ENCODE measurements at regions not wholly inside any gene's neighbourhood (a gene's known extent, or its start where the extent isn't known, plus 50 kb on each side); places are given as distances from the start of the nearest gene placed in this dataset.

DNA sequence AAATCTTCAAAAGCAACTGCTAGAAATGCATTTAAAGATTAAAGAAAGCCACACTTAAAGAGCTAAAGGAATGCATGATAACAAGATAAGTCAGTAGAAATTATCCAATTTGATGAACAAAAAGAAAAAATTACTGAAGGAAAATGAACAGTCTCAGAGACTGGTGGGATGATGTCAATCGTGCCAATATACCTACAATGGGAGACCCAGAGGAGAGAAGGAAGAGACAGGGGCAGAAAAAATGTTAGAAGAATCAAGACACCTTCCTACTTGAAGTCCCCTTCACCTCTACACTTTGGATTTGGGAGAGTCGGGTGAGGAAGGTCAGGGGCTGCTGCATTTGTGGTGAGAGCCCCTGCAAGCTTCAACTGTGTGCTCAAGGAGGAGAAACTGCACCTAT lies 216.3 kb downstream of the BUD13 start:
- Histone ChIP-seq H3K4me3 (ENCODE audit: low read depth, low read length, poor library complexity, severe bottlenecking) (no peak overlapping the region), H3K79me2 (ENCODE audit: insufficient read depth, low read length) (no peaks in the 10 kb centered on the region), H2AFZ (ENCODE audit: low read length) (no peak overlapping the region), H3K9me2 (ENCODE audit: low read depth, low read length) (no peaks in the 10 kb centered on the region), H3F3A (ENCODE audit: insufficient read depth, low read length) (no peaks in the 10 kb centered on the region), H3K27ac (ENCODE audit: low read depth, low read length, poor library complexity, severe bottlenecking) (no peak overlapping the region), H3K4me2 (ENCODE audit: low read length) (no peak overlapping the region), H3K9ac (ENCODE audit: low read length) (no peak overlapping the region), H3K9me3 (ENCODE audit: low read length) (no peaks in the 10 kb centered on the region), H3K36me3 (ENCODE audit: insufficient read depth, low read length) (no peaks in the 10 kb centered on the region), H4K20me1 (ENCODE audit: insufficient read depth, low read length) (no peaks in the 10 kb centered on the region), H3K4me1 (ENCODE audit: insufficient read depth, low read length, severe bottlenecking) (no peaks in the 10 kb centered on the region), H3K27me3 (ENCODE audit: insufficient read depth, low read length) (no peaks in the 10 kb centered on the region)
- TF ChIP-seq, protein P1, sequence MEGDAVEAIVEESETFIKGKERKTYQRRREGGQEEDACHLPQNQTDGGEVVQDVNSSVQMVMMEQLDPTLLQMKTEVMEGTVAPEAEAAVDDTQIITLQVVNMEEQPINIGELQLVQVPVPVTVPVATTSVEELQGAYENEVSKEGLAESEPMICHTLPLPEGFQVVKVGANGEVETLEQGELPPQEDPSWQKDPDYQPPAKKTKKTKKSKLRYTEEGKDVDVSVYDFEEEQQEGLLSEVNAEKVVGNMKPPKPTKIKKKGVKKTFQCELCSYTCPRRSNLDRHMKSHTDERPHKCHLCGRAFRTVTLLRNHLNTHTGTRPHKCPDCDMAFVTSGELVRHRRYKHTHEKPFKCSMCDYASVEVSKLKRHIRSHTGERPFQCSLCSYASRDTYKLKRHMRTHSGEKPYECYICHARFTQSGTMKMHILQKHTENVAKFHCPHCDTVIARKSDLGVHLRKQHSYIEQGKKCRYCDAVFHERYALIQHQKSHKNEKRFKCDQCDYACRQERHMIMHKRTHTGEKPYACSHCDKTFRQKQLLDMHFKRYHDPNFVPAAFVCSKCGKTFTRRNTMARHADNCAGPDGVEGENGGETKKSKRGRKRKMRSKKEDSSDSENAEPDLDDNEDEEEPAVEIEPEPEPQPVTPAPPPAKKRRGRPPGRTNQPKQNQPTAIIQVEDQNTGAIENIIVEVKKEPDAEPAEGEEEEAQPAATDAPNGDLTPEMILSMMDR (IDR thresholded peaks at IDR 0.05; ENCODE audit: low read length): no peak
- TF ChIP-seq EZH2 (IDR thresholded peaks at IDR 0.05; ENCODE audit: borderline replicate concordance, low read length): no peak

DNA sequence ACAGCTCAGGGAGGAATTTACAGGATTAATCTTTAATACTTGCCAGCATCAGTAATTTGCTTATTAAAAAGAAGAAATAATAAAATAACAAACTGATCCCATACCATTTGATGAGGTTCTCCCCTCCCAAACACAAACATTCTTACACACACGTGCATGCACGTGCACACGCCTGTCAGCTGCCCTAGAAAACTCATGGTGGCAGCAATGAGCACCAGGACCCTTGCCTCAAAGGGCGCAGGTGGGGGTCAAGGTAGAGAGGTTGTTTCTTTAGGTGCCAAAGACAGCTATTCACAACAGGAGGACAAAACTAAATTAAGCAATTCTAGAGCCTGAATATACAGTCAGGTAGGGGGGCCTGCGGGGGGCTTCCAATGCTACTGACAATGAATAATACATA lies 219.3 kb downstream of the BUD13 start:
- no peaks in the 10 kb centered on the region; the same call in 1 of the 2 replicates for H3K27me3 ChIP-seq (ENCODE audit: insufficient read depth, low read length)
- H3K36me3 ChIP-seq (ENCODE audit: insufficient read depth, low read length): no peaks in the 10 kb centered on the region

DNA sequence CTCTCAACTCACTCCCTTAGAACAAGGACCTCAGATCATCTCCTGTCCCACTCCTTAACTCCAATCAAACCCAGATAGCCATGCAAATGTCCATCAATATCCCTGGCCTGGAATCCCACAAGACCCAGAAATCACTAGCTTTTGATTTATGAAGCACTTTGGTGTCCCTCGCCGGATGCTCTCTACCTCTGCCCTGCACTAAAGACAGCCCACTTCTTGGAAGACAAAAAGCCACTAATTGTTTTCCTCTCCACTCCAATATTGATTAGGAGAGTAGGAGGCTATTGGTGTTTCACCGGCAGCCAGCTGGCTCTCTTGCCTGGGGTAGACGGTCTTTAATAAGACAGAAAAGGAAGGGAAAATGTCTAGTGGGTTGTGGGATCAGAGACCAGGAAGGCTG lies 221.2 kb downstream of the BUD13 start:
- H3K9ac ChIP-seq (ENCODE audit: low read length): no peak overlapping the region
- no peaks in the 10 kb centered on the region for H3F3A ChIP-seq (ENCODE audit: insufficient read depth, low read length)
- no peaks in the 10 kb centered on the region for H4K20me1 ChIP-seq (ENCODE audit: insufficient read depth, low read length)
- TF ChIP-seq, protein P1 (IDR thresholded peaks at IDR 0.05; ENCODE audit: low read length): no peak
- no peak for TF ChIP-seq EZH2 (IDR thresholded peaks at IDR 0.05; ENCODE audit: borderline replicate concordance, low read length)
- H3K27me3 ChIP-seq (ENCODE audit: insufficient read depth, low read length): no peaks in the 10 kb centered on the region; the same call in 1 of the 2 replicates
- no peaks in the 10 kb centered on the region for H3K79me2 ChIP-seq (ENCODE audit: insufficient read depth, low read length)
- no peaks in the 10 kb centered on the region for H3K9me3 ChIP-seq (ENCODE audit: low read length)
- H3K4me3 ChIP-seq (ENCODE audit: low read depth, low read length, poor library complexity, severe bottlenecking): no peak overlapping the region
- no peak overlapping the region for H3K27ac ChIP-seq (ENCODE audit: low read depth, low read length, poor library complexity, severe bottlenecking)
- no peak overlapping the region for H3K4me2 ChIP-seq (ENCODE audit: low read length)
- H3K9me2 ChIP-seq (ENCODE audit: low read depth, low read length): no peaks in the 10 kb centered on the region
- no peaks in the 10 kb centered on the region for H3K4me1 ChIP-seq (ENCODE audit: insufficient read depth, low read length, severe bottlenecking)
- no peaks in the 10 kb centered on the region for H3K36me3 ChIP-seq (ENCODE audit: insufficient read depth, low read length)
- H2AFZ ChIP-seq (ENCODE audit: low read length): no peak overlapping the region

More for the DNA sequence above, 219.3 kb downstream of the BUD13 start:
- Histone ChIP-seq H3K9ac (ENCODE audit: low read length) (no peak overlapping the region), H3K4me3 (ENCODE audit: low read depth, low read length, poor library complexity, severe bottlenecking) (no peak overlapping the region), H3K9me3 (ENCODE audit: low read length) (no peaks in the 10 kb centered on the region), H3K27ac (ENCODE audit: low read depth, low read length, poor library complexity, severe bottlenecking) (no peak overlapping the region), H4K20me1 (ENCODE audit: insufficient read depth, low read length) (no peaks in the 10 kb centered on the region), H3K4me1 (ENCODE audit: insufficient read depth, low read length, severe bottlenecking) (no peaks in the 10 kb centered on the region), H2AFZ (ENCODE audit: low read length) (no peak overlapping the region), H3K79me2 (ENCODE audit: insufficient read depth, low read length) (no peaks in the 10 kb centered on the region), H3K9me2 (ENCODE audit: low read depth, low read length) (no peaks in the 10 kb centered on the region), H3F3A (ENCODE audit: insufficient read depth, low read length) (no peaks in the 10 kb centered on the region), H3K4me2 (ENCODE audit: low read length) (no peak overlapping the region)
- no peak for TF ChIP-seq EZH2 (IDR thresholded peaks at IDR 0.05; ENCODE audit: borderline replicate concordance, low read length)
- TF ChIP-seq, protein P1 (IDR thresholded peaks at IDR 0.05; ENCODE audit: low read length): no peak

Data from OCI-LY1 (cell line).